HTR-8/SVneo (cell line): ENCODE measurements at regions not wholly inside any gene's neighbourhood (a gene's known extent, or its start where the extent isn't known, plus 50 kb on each side); places are given as distances from the start of the nearest gene placed in this dataset.
"Not testable (repeated sequence)": the region's sequence is repeated elsewhere in the genome, so short reads cannot be mapped to it uniquely, and the experiment has no call there.

ENCODE experiments used
- DNase-seq: peaks from one replicate; pipeline ENCODE4 v3.0.0; 2011; ENCODE audit warnings: low spot score, mixed read lengths; ENCODE audit not compliant: insufficient read length
- FAIRE-seq: peaks from 2 replicates; lab custom pipeline; 2011; peaks lifted over from hg19 to GRCh38; lab: Jason Lieb, UNC

- DNase-seq (no peak), FAIRE-seq (no peak)
Measured at GRCh38 chr10:42690449-42691360, 52.3 kb upstream of the ZNF33B start.

- DNase-seq (no peak), FAIRE-seq (no peak)
Measured at GRCh38 chr10:42691361-42692120, 53.2 kb upstream of the ZNF33B start.

GRCh38 chr10:42697926-42698325, 59.6 kb upstream of the ZNF33B start:
- FAIRE-seq = no peak
- no peak for DNase-seq

GRCh38 chr10:42707234-42707633, 68.9 kb upstream of the ZNF33B start:
- FAIRE-seq (peak; percentile 57), DNase-seq (no peak)

GRCh38 chr10:42719339-42719738, 63.3 kb upstream of the BMS1 start:
- not testable (repeated sequence) for FAIRE-seq, DNase-seq

GRCh38 chr10:42722575-42722974, 60.0 kb upstream of the BMS1 start:
- no peak for FAIRE-seq
- DNase-seq = no peak

GRCh38 chr10:42723549-42723948, 59.0 kb upstream of the BMS1 start:
- not testable (repeated sequence) for FAIRE-seq, DNase-seq

- peak; percentile 4 for FAIRE-seq
- DNase-seq = not testable (repeated sequence)
Measured at GRCh38 chr10:42724660-42725059, 57.9 kb upstream of the BMS1 start.

- peak; percentile 89 for FAIRE-seq
- no peak for DNase-seq
Measured at GRCh38 chr10:42732266-42732665, 50.3 kb upstream of the BMS1 start.
